H1 (cell line): ENCODE measurements at regions not wholly inside any gene's neighbourhood (a gene's known extent, or its start where the extent isn't known, plus 50 kb on each side); places are given as distances from the start of the nearest gene placed in this dataset.

ENCODE experiments used
- CBX5 ChIP-seq: fragments of 300-800, 300-1000 bp; sonication (generic); IDR thresholded peaks from 2 replicates; pipeline ENCODE4 v1.7.1; 2016; ENCODE audit warnings: antibody characterized with exemption, low read length, low read depth
- CHD1 ChIP-seq: IDR thresholded peaks from 2 replicates; pipeline ENCODE4 v1.6.1; 2012; ENCODE audit warnings: low read depth, low read length, improper control_type of control experiment
- CHD2 ChIP-seq: IDR thresholded peaks from 2 replicates; pipeline ENCODE4 v1.6.1; 2012; ENCODE audit warnings: low read length, improper control_type of control experiment
- CHD7 ChIP-seq: fragments of 300-600 bp; sonication (generic); IDR thresholded peaks from 2 replicates; pipeline ENCODE4 v1.7.1; 2012; ENCODE audit warnings: low read length, moderate library complexity, mild to moderate bottlenecking, inconsistent platforms; ENCODE audit not compliant: insufficient replicate concordance
- EZH2 ChIP-seq: fragments of 200-600 bp; sonication (generic); IDR thresholded peaks from 2 replicates; pipeline ENCODE4 v1.7.1; 2012; ENCODE audit warnings: low read depth, mild to moderate bottlenecking, moderate library complexity, low read length, inconsistent platforms; ENCODE audit not compliant: severe bottlenecking
- GTF2F1 ChIP-seq: IDR thresholded peaks from 2 replicates; pipeline ENCODE4 v1.6.1; 2012; ENCODE audit warnings: low read depth, low read length, improper control_type of control experiment, borderline replicate concordance
- POLR2AphosphoS5 ChIP-seq: IDR thresholded peaks from 2 replicates; pipeline ENCODE4 v1.6.1; 2011; ENCODE audit warnings: low read depth, low read length
- POU5F1 ChIP-seq: IDR thresholded peaks from 2 replicates; pipeline ENCODE4 v1.6.1; 2011; ENCODE audit warnings: low read depth, mild to moderate bottlenecking, low read length, moderate library complexity
- RAD21 ChIP-seq, 2 experiments: IDR thresholded peaks in 1 of 2; conservative IDR thresholded peaks in 1 of 2; 2 replicates each; pipeline ENCODE4 v1.6.1; 2011; ENCODE audit warnings: low read depth in 2 of 2, low read length in 2 of 2, improper control_type of control experiment in 1 of 2, inconsistent platforms in 1 of 2, mild to moderate bottlenecking in 1 of 2, moderate library complexity in 1 of 2
- TAF1 ChIP-seq: IDR thresholded peaks from 2 replicates; pipeline ENCODE4 v1.6.1; 2011; ENCODE audit warnings: mild to moderate bottlenecking, low read depth, low read length
- TF ChIP-seq, protein P1 (sequence below): IDR thresholded peaks from 2 replicates; pipeline ENCODE4 v1.6.1; 2011; ENCODE audit warnings: low read length, improper control_type of control experiment

GRCh38 chr1:90561911-90562310 is 155.2 kb downstream of the BARHL2 start (continued):
- TF ChIP-seq CHD7 (peak; percentile 72), POU5F1 (peak; percentile 95), TAF1 (no peak), CHD1 (no peak), POLR2AphosphoS5 (no peak), CBX5 (no peak), RAD21 (IDR thresholded peaks at IDR 0.05 in 1 of 2, conservative IDR thresholded peaks at IDR 0.05 in 1 of 2; ENCODE audit: low read depth in 2 of 2, low read length in 2 of 2) (peak in 1 of 2 experiments; percentile 47; a peak in 1 of 4 replicates), GTF2F1 (no peak), EZH2 (no peak), CHD2 (0 out of 2 replicates have a peak, but pooled peaks have one; percentile 30)
- TF ChIP-seq, protein P1, sequence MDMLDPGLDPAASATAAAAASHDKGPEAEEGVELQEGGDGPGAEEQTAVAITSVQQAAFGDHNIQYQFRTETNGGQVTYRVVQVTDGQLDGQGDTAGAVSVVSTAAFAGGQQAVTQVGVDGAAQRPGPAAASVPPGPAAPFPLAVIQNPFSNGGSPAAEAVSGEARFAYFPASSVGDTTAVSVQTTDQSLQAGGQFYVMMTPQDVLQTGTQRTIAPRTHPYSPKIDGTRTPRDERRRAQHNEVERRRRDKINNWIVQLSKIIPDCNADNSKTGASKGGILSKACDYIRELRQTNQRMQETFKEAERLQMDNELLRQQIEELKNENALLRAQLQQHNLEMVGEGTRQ: no peak
